Dendritic cell treated with granulocyte-macrophage colony-stimulating factor and Interleukin-4, amounts not matched to agents 40 ng/mL and 50 ng/mL, for 4 days (primary cell): ENCODE measurements at regions not wholly inside any gene's neighbourhood (a gene's known extent, or its start where the extent isn't known, plus 50 kb on each side); places are given as distances from the start of the nearest gene placed in this dataset.
"Not testable (repeated sequence)": the region's sequence is repeated elsewhere in the genome, so short reads cannot be mapped to it uniquely, and the experiment has no call there.

Experiments
- H3K27ac Mint-ChIP-seq: one replicate; pipeline ENCODE4 v1.8.0; 2022; ENCODE audit warnings: mild to moderate bottlenecking, mixed read lengths
- H3K27me3 Mint-ChIP-seq: one replicate; pipeline ENCODE4 v1.8.0; 2022; ENCODE audit warnings: mild to moderate bottlenecking, mixed read lengths
- H3K36me3 Mint-ChIP-seq: one replicate; pipeline ENCODE4 v1.8.0; 2022; ENCODE audit warnings: low read depth, mixed read lengths
- H3K4me1 Mint-ChIP-seq: one replicate; pipeline ENCODE4 v1.8.0; 2022; ENCODE audit warnings: low read depth, mixed read lengths
- H3K4me3 Mint-ChIP-seq: one replicate; pipeline ENCODE4 v1.8.0; 2022; ENCODE audit warnings: mild to moderate bottlenecking, moderate library complexity, mixed read lengths
- H3K9me3 Mint-ChIP-seq: one replicate; pipeline ENCODE4 v1.8.0; 2022; ENCODE audit warnings: mixed read lengths
- intact Hi-C: fragments of 100-400 bp; cut with micrococcal nuclease; formaldehyde crosslinking; loops from one replicate; pipeline ENCODE4 v1.15.0; 2022

- intact Hi-C loops, H3K4me1 Mint-ChIP-seq, H3K4me3 Mint-ChIP-seq, H3K36me3 Mint-ChIP-seq, H3K27me3 Mint-ChIP-seq, H3K27ac Mint-ChIP-seq: not testable (repeated sequence)
- H3K9me3 Mint-ChIP-seq, result peaks cover 33% of the 10 kb centered on the region
Measured at GRCh38 chr2:91422102-91422501, 2730.6 kb downstream of the RPIA start.

- H3K9me3 Mint-ChIP-seq, result peaks cover 14% of the 10 kb centered on the region
- H3K27me3 Mint-ChIP-seq, H3K4me3 Mint-ChIP-seq, intact Hi-C loops, H3K36me3 Mint-ChIP-seq, H3K4me1 Mint-ChIP-seq, H3K27ac Mint-ChIP-seq: not testable (repeated sequence)
Measured at GRCh38 chr2:91427148-91427547, 2735.7 kb downstream of the RPIA start.

DNA sequence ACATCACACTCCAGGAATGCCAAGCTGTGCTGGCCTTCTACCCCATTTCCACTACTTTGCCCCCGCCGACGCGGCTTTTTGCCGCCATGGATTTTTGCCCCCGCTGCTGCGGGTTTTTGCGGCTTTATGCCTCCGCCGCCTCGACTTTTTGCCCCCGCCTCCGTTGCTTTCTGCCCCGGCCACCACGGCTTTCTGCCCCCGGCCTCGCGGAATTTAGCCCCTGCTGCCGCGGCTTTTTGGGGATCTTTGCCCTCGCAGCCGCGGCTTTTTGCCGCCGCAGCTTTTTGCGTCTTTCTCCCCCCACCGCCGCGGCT is 2750.4 kb downstream of the RPIA start:
- H3K4me1 Mint-ChIP-seq, intact Hi-C loops, H3K4me3 Mint-ChIP-seq, H3K27ac Mint-ChIP-seq, H3K36me3 Mint-ChIP-seq: not testable (repeated sequence)
- H3K27me3 Mint-ChIP-seq, result peaks cover 44% of the 10 kb centered on the region
- H3K9me3 Mint-ChIP-seq, result peaks cover 12% of the 10 kb centered on the region

DNA sequence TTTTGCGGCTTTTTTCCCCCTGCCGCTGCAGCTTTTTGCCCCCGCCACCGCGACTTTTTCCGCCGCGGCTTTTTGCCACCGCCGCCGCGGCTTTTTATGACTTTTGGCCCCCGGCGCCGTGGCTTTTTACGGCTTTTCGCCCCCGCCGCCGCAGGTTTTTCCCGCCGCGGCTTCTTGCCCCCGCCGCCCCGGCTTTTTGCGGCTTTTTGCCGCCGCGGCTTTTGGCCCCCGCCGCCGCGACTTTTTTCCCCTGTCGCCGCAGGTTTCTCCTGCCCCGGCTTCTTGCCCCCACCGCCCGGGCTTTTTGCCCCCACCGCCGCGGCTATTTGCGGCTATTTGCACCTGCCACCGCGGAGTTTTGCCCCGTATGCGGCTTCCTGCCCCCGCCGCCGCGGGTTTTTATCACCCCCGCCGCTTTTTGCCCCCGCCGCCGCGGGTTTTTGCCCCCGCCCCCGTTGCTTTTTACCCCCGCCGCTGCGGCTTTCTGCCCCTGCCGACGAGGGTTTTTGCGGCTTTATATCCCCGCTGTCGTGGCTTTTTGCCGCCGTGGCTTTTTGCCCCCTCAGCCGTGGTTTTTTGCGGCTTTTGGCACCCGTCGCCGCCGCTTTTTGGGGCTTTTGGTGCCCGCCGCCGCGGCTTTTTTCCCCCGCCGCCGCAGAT is 2750.9 kb downstream of the RPIA start:
- peaks cover 13% of the 10 kb centered on the region for H3K9me3 Mint-ChIP-seq
- H3K4me1 Mint-ChIP-seq, result no peaks in the 10 kb centered on the region
- H3K36me3 Mint-ChIP-seq, result no peaks in the 10 kb centered on the region
- peaks cover 39% of the 10 kb centered on the region for H3K27me3 Mint-ChIP-seq
- no peak overlapping the region for H3K27ac Mint-ChIP-seq
- peak overlapping the region; percentile 17 for H3K4me3 Mint-ChIP-seq
- intact Hi-C loops, result no loop called here

DNA sequence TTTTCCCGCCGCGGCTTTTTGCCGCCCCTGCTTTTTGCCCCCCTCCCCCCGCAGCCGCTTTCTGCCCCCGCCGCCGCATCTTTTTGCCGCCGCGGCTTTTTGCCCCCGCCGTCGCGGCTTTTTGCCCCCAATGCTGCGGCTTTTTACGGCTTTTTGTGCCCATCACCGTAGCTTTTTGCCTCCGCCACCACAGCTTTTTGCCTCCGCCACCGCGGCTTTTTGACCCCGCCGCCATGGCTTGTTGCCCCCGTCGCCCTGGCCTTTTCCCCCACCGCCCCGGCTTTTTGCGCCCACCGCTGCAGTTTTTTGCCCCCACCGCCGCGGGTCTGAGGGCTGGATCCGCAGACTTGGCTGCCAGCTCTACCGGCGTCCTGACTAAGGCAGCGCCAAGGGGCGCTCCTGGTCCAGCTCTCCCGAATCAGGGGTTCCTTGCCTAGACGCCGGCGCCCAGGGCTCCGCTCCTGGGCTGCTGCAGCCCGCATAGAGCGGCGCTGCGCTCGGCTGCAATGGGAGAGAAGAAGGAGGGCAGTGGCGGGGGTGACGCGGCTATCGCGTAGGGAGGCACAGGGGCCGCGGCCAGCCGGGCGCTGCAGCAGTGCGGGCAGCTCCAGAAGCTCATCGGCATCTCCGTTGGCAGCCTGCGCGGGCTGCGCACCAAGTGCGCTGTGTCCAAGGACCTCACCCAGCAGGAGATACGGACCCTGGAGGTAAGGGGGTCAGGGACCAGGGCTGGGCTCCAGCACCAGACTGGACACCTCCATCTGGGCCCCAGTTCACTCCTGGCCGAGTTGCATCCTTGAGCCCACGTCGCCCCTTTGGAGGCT is 2751.6 kb downstream of the RPIA start:
- H3K4me3 Mint-ChIP-seq, H3K36me3 Mint-ChIP-seq, H3K4me1 Mint-ChIP-seq, H3K27ac Mint-ChIP-seq, intact Hi-C loops: not testable (repeated sequence)
- Mint-ChIP-seq H3K27me3 (peaks cover 39% of the 10 kb centered on the region), H3K9me3 (peaks cover 13% of the 10 kb centered on the region)

DNA sequence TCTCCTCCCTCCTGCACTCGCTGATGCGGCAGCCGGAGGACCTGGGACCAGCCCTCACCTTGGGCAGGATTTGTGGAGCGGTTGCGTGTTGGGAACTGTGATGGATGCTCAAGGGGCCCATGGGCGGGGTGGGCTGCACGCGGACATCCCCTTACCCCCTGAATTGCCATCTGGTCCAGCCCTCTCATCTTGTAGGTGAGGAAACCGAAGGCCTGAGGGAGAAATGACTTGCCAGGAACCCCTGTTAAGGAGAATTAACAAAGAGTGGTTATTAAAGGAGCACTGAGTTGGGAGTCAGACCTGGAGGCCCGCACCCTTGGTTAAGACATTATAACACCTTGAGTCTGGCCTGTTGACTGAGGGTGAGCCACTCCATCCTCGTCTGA is 2752.2 kb downstream of the RPIA start:
- H3K4me1 Mint-ChIP-seq, H3K36me3 Mint-ChIP-seq, intact Hi-C loops, H3K4me3 Mint-ChIP-seq, H3K27ac Mint-ChIP-seq: not testable (repeated sequence)
- Mint-ChIP-seq H3K27me3 (peaks cover 39% of the 10 kb centered on the region), H3K9me3 (peaks cover 13% of the 10 kb centered on the region)

GRCh38 chr2:91445705-91446104 is 2754.2 kb downstream of the RPIA start:
- peaks cover 33% of the 10 kb centered on the region for H3K27me3 Mint-ChIP-seq
- H3K27ac Mint-ChIP-seq, intact Hi-C loops, H3K36me3 Mint-ChIP-seq, H3K4me1 Mint-ChIP-seq, H3K4me3 Mint-ChIP-seq: not testable (repeated sequence)
- peaks cover 13% of the 10 kb centered on the region for H3K9me3 Mint-ChIP-seq

- peaks cover 36% of the 10 kb centered on the region for H3K27me3 Mint-ChIP-seq
- H3K27ac Mint-ChIP-seq, intact Hi-C loops, H3K4me3 Mint-ChIP-seq, H3K4me1 Mint-ChIP-seq, H3K36me3 Mint-ChIP-seq: not testable (repeated sequence)
- peaks cover 13% of the 10 kb centered on the region for H3K9me3 Mint-ChIP-seq
Measured at GRCh38 chr2:91446489-91446888, 2755.0 kb downstream of the RPIA start.

GRCh38 chr2:91446915-91447314 is 2755.4 kb downstream of the RPIA start:
- H3K27me3 Mint-ChIP-seq, result peaks cover 34% of the 10 kb centered on the region
- H3K36me3 Mint-ChIP-seq, H3K4me3 Mint-ChIP-seq, H3K4me1 Mint-ChIP-seq, H3K27ac Mint-ChIP-seq, intact Hi-C loops: not testable (repeated sequence)
- H3K9me3 Mint-ChIP-seq, result peaks cover 13% of the 10 kb centered on the region

- intact Hi-C loops, H3K4me1 Mint-ChIP-seq, H3K36me3 Mint-ChIP-seq, H3K4me3 Mint-ChIP-seq, H3K27ac Mint-ChIP-seq: not testable (repeated sequence)
- peaks cover 13% of the 10 kb centered on the region for H3K9me3 Mint-ChIP-seq
- H3K27me3 Mint-ChIP-seq, result peaks cover 30% of the 10 kb centered on the region
Measured at GRCh38 chr2:91447508-91447907, 2756.0 kb downstream of the RPIA start.

GRCh38 chr2:91462292-91462691 is 2770.8 kb downstream of the RPIA start:
- peaks cover 15% of the 10 kb centered on the region for H3K27me3 Mint-ChIP-seq
- intact Hi-C loops, H3K4me3 Mint-ChIP-seq, H3K27ac Mint-ChIP-seq, H3K4me1 Mint-ChIP-seq, H3K9me3 Mint-ChIP-seq, H3K36me3 Mint-ChIP-seq: not testable (repeated sequence)

DNA sequence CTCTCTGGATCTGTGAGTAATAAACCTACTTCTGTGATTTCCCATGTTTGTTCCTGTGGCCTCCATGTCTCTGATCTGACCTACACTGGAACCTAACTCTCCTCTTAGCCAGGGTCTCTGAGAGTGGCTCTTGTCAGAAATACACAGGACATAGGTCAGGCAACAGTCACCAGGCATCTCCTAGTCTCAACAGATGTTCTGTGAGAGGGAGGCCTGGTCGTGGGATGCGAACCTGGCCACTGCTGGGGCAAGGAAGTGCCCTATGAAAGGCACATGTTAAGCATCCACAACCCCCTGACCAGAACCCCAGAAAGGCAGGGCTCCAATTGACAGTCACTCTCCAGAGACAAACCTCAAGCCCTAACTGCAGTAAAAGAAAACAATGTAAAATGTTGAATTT is 2771.5 kb downstream of the RPIA start:
- H3K4me1 Mint-ChIP-seq, H3K36me3 Mint-ChIP-seq, H3K27ac Mint-ChIP-seq, H3K4me3 Mint-ChIP-seq, intact Hi-C loops, H3K9me3 Mint-ChIP-seq: not testable (repeated sequence)
- peaks cover 18% of the 10 kb centered on the region for H3K27me3 Mint-ChIP-seq

GRCh38 chr2:91466780-91467363 is 2775.4 kb downstream of the RPIA start:
- intact Hi-C loops, H3K4me1 Mint-ChIP-seq, H3K9me3 Mint-ChIP-seq, H3K27ac Mint-ChIP-seq, H3K36me3 Mint-ChIP-seq, H3K4me3 Mint-ChIP-seq: not testable (repeated sequence)
- H3K27me3 Mint-ChIP-seq, result peaks cover 23% of the 10 kb centered on the region

DNA sequence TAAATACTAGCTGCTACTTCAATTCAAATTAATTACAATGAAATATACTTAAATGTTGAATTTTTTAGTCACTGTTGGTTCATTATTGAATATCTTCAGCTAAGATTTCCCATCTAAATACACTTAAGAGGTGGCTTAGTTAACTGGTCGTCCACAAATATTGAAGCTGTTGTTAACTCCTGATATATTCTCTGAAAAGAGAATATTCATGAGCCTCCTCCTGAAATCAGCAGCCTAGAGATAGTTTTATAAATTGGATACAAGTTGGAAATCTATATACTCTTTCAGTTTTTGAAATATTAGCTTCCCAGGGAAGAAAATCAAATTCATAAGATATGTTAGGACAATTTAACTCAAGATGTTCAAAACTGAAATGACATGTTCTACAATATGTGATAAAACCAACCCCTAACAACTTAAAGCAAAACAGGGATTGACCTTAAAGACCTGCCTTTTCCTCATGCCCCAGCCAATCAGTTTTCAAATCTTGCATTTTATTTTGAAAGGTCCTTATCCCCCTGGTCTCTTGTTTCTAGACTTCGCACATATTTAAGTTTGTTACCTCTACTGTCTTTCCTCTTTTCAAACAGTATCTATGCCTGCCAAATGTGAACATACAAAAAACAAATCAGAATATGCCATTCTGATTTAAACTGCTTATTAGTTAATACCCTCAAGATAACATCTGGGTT is 2784.9 kb downstream of the RPIA start:
- peaks cover 18% of the 10 kb centered on the region for H3K4me1 Mint-ChIP-seq
- H3K9me3 Mint-ChIP-seq, H3K36me3 Mint-ChIP-seq, intact Hi-C loops, H3K27ac Mint-ChIP-seq: not testable (repeated sequence)
- H3K4me3 Mint-ChIP-seq, result peak overlapping the region; percentile 63
- peaks cover 36% of the 10 kb centered on the region for H3K27me3 Mint-ChIP-seq
